Activated CD8-positive, alpha-beta T cell treated with anti-CD3 and anti-CD28 coated beads for 36 hours (primary cell): ENCODE measurements at regions not wholly inside any gene's neighbourhood (a gene's known extent, or its start where the extent isn't known, plus 50 kb on each side); places are given as distances from the start of the nearest gene placed in this dataset.

Source experiments
- ATAC-seq: fragments of 200-7000 bp; cut with Tn5 transposase; one replicate; pipeline ENCODE4 v1.10.0; 2021; ENCODE audit warnings: mild to moderate bottlenecking, moderate library complexity
- CTCF ChIA-PET: fragments of 350-600 bp; sonication (Branson Sonifier 250); formaldehyde crosslinking; loops from one replicate; lab custom pipeline; 2021; ENCODE audit warnings: antibody characterized with exemption; lab: Charles Lee
- POLR2A ChIA-PET: fragments of 350-600 bp; sonication (Branson Sonifier 250); formaldehyde crosslinking; loops from one replicate; lab custom pipeline; 2021; ENCODE audit warnings: antibody characterized with exemption; lab: Charles Lee
- DNase-seq: peaks from one replicate; pipeline ENCODE4 v3.0.0-alpha.2; 2020
- H3K27ac Mint-ChIP-seq: one replicate; pipeline ENCODE4 v1.8.0; 2021; ENCODE audit warnings: mild to moderate bottlenecking, mixed read lengths
- H3K27me3 Mint-ChIP-seq: one replicate; pipeline ENCODE4 v1.8.0; 2021; ENCODE audit warnings: mixed read lengths
- H3K36me3 Mint-ChIP-seq: one replicate; pipeline ENCODE4 v1.8.0; 2021; ENCODE audit warnings: low read depth, mixed read lengths
- H3K4me1 Mint-ChIP-seq: one replicate; pipeline ENCODE4 v1.8.0; 2021; ENCODE audit warnings: low read depth, mixed read lengths
- H3K4me3 Mint-ChIP-seq: one replicate; pipeline ENCODE4 v1.8.0; 2021; ENCODE audit warnings: mild to moderate bottlenecking, moderate library complexity, mixed read lengths
- H3K9me3 Mint-ChIP-seq: one replicate; pipeline ENCODE4 v1.8.0; 2021; ENCODE audit warnings: mixed read lengths
- CTCF ChIP-seq: fragments of 200-600 bp; IDR thresholded peaks from one replicate; pipeline ENCODE4 v1.8.0; 2022; ENCODE audit warnings: antibody characterized with exemption, mild to moderate bottlenecking
- intact Hi-C: fragments of 100-400 bp; cut with micrococcal nuclease; formaldehyde crosslinking; loops from one replicate; pipeline ENCODE4 v1.10.0; 2022

DNA sequence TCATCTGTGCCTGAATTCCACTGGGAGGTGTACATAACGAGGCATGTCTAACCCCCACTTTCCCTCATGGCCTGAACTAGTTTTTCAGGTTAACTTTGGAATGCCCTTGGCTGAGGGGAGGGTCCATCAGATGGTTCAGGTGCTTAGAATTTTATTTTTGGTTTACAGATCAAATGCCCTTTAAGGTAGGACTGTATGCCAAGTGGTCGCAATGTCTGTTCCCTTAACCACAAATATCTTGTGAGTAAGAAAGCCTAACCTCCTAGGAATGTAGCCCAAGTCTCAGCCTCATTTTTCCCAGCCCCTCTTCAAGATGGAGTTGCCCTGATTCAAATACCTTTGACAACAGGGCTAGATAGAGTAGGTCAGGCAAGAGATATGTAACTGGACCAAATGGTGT, 78.4 kb downstream of the RNASET2 start:
- H3K9me3 Mint-ChIP-seq: peaks cover 5% of the 10 kb centered on the region
- intact Hi-C loops: no loop called here
- no peak for TF ChIP-seq CTCF
- ChIA-PET CTCF (no interaction called here), POLR2A (no interaction called here)
- ATAC-seq: no peak
- no peak overlapping the region for H3K4me3 Mint-ChIP-seq
- no peak overlapping the region for H3K27ac Mint-ChIP-seq
- DNase-seq: no peak
- H3K4me1 Mint-ChIP-seq: no peaks in the 10 kb centered on the region
- H3K36me3 Mint-ChIP-seq: peaks cover 2% of the 10 kb centered on the region
- no peaks in the 10 kb centered on the region for H3K27me3 Mint-ChIP-seq

GRCh38 chr6:166877349-166877748, 79.0 kb downstream of the RNASET2 start:
- no peak for TF ChIP-seq CTCF
- no peak for DNase-seq
- CTCF ChIA-PET: no interaction called here
- no peak for ATAC-seq
- Mint-ChIP-seq H3K27me3 (no peaks in the 10 kb centered on the region), H3K9me3 (peaks cover 2% of the 10 kb centered on the region), H3K4me1 (no peaks in the 10 kb centered on the region), H3K4me3 (no peak overlapping the region), H3K36me3 (peaks cover 2% of the 10 kb centered on the region), H3K27ac (no peak overlapping the region)
- intact Hi-C loops: no loop called here
- POLR2A ChIA-PET: no interaction called here

GRCh38 chr6:166872531-166873009, 83.8 kb downstream of the RNASET2 start:
- Mint-ChIP-seq H3K4me3 (no peak overlapping the region), H3K27ac (no peak overlapping the region), H3K36me3 (peaks cover 2% of the 10 kb centered on the region), H3K27me3 (no peaks in the 10 kb centered on the region), H3K4me1 (no peaks in the 10 kb centered on the region), H3K9me3 (no peaks in the 10 kb centered on the region)
- ChIA-PET POLR2A (no interaction called here), CTCF (no interaction called here)
- ATAC-seq: no peak
- intact Hi-C loops: no loop called here
- no peak for TF ChIP-seq CTCF
- no peak for DNase-seq

DNA sequence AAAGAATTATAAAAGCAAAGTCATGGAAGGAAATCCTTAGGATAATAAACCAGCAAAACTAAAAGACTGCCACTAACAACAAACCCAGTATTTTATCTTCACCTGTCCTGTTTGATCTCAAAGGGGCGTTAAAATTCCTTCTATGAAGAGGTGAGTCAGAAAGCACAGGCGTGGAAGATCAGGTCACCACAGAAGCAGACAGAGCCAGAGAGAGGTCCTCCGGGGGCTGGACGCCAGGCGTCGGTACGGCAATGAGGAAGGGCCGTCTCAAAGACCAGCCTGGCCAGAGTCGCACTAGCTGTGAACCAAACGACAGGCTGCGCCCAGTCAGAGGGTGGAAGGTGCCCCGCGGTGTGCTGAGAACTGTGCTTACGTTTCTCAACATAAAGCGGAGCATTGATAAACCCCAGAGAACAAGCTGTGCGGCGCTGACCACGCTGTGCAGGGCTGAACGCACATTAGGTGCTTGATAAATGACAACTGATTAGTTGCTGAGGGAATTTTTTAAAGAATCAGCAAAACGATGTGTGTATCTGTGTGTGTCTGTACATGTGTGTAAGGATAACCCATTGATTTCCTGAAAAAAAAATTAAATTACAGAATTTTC, 85.6 kb downstream of the RNASET2 start:
- no peak overlapping the region for H3K4me3 Mint-ChIP-seq
- intact Hi-C loops: no loop called here
- H3K27ac Mint-ChIP-seq: no peak overlapping the region
- H3K4me1 Mint-ChIP-seq: no peaks in the 10 kb centered on the region
- H3K9me3 Mint-ChIP-seq: no peaks in the 10 kb centered on the region
- ChIA-PET CTCF (no interaction called here), POLR2A (no interaction called here)
- TF ChIP-seq CTCF: no peak
- ATAC-seq (no peak), DNase-seq (no peak)
- no peaks in the 10 kb centered on the region for H3K36me3 Mint-ChIP-seq
- no peaks in the 10 kb centered on the region for H3K27me3 Mint-ChIP-seq

GRCh38 chr6:166866839-166867637, 89.3 kb downstream of the RNASET2 start:
- H3K4me3 Mint-ChIP-seq: no peak overlapping the region
- H3K4me1 Mint-ChIP-seq: peaks cover under 1% of the 10 kb centered on the region
- H3K9me3 Mint-ChIP-seq: no peaks in the 10 kb centered on the region
- no peak for TF ChIP-seq CTCF
- intact Hi-C loops: no loop called here
- H3K27ac Mint-ChIP-seq: no peak overlapping the region
- peaks cover 3% of the 10 kb centered on the region for H3K27me3 Mint-ChIP-seq
- no peaks in the 10 kb centered on the region for H3K36me3 Mint-ChIP-seq
- ChIA-PET CTCF (interaction anchor here (0.9 kb wide), 1 partner anchor 80 kb away, joined by 3 read pairs; no protein-coding TSS in a partner anchor), POLR2A (no interaction called here)
- DNase-seq (no peak), ATAC-seq (no peak)
